Brain microvascular endothelial cell (primary cell): ENCODE measurements at regions not wholly inside any gene's neighbourhood (a gene's known extent, or its start where the extent isn't known, plus 50 kb on each side); places are given as distances from the start of the nearest gene placed in this dataset.

ENCODE experiments used
- DNase-seq: peaks from one replicate; pipeline ENCODE4 v3.0.0-alpha.2; 2020
- H3K27ac ChIP-seq: fragments of 250-450 bp; sonication (Bioruptor Pico); 2 replicates; pipeline ENCODE4 v1.5.1; 2020; ENCODE audit warnings: mild to moderate bottlenecking, moderate library complexity
- H3K27me3 ChIP-seq: fragments of 250-450 bp; sonication (Bioruptor Pico); replicated peaks from 2 replicates; pipeline ENCODE4 v1.5.1; 2020; ENCODE audit warnings: mild to moderate bottlenecking
- H3K36me3 ChIP-seq: fragments of 250-450 bp; sonication (Bioruptor Pico); replicated peaks from 2 replicates; pipeline ENCODE4 v1.5.1; 2020; ENCODE audit warnings: mild to moderate bottlenecking
- H3K4me3 ChIP-seq: 2 replicates; pipeline ENCODE4 v1.5.1; 2011; ENCODE audit warnings: low read depth, mild to moderate bottlenecking, control low read depth, low read length, moderate library complexity
- CTCF ChIP-seq: IDR thresholded peaks from 2 replicates; pipeline ENCODE4 v1.5.1; 2011; ENCODE audit warnings: low read depth, mild to moderate bottlenecking, moderate library complexity, low read length, control low read depth, inconsistent platforms; ENCODE audit errors: missing control alignments
- in situ Hi-C: cut with HindIII; loops from 2 replicates; pipeline ENCODE4 v1.10.0; 2017; ENCODE audit warnings: low sequenced_read_pairs, low pct_ligation_motif_present

- TF ChIP-seq CTCF: no peak
These were observed 221.2 kb upstream of the CLINT1 start for GRCh38 chr5:158080112-158080511.

GRCh38 chr5:158079097-158079496 is 220.2 kb upstream of the CLINT1 start:
- in situ Hi-C loops: no loop called here
- no peak overlapping the region for H3K27ac ChIP-seq
- H3K27me3 ChIP-seq: no peaks in the 10 kb centered on the region
- no peaks in the 10 kb centered on the region for H3K36me3 ChIP-seq
- no peak for TF ChIP-seq CTCF
- no peak for DNase-seq
- no peak overlapping the region for H3K4me3 ChIP-seq

More at GRCh38 chr5:158080112-158080511, 221.2 kb upstream of the CLINT1 start:
- in situ Hi-C loops: no loop called here
- no peak overlapping the region for H3K4me3 ChIP-seq
- H3K36me3 ChIP-seq: no peaks in the 10 kb centered on the region
- DNase-seq: no peak
- H3K27ac ChIP-seq: no peak overlapping the region
- no peaks in the 10 kb centered on the region for H3K27me3 ChIP-seq

- in situ Hi-C loops: no loop called here
- DNase-seq: peak; percentile 90
- peak overlapping the region; percentile 82 for H3K27ac ChIP-seq
These were observed 216.2 kb upstream of the CLINT1 start for GRCh38 chr5:158074992-158075769.

GRCh38 chr5:158074597-158074991 is 215.6 kb upstream of the CLINT1 start:
- Histone ChIP-seq H3K27ac (peak overlapping the region; percentile 82), H3K36me3 (no peaks in the 10 kb centered on the region), H3K4me3 (no peak overlapping the region), H3K27me3 (no peaks in the 10 kb centered on the region)
- no peak for DNase-seq
- no peak for TF ChIP-seq CTCF
- in situ Hi-C loops: no loop called here

More at GRCh38 chr5:158074992-158075769, 216.2 kb upstream of the CLINT1 start:
- peak; percentile 91 for TF ChIP-seq CTCF
- Histone ChIP-seq H3K4me3 (peak overlapping the region; percentile 36), H3K27me3 (no peaks in the 10 kb centered on the region), H3K36me3 (no peaks in the 10 kb centered on the region)

- no peaks in the 10 kb centered on the region for H3K27me3 ChIP-seq
- no peak for TF ChIP-seq CTCF
- H3K27ac ChIP-seq: no peak overlapping the region
- no peak overlapping the region for H3K4me3 ChIP-seq
- in situ Hi-C loops: no loop called here
- no peaks in the 10 kb centered on the region for H3K36me3 ChIP-seq
- no peak for DNase-seq
These were observed 211.9 kb upstream of the CLINT1 start for GRCh38 chr5:158070859-158071258.

GRCh38 chr5:158069838-158070237 is 210.9 kb upstream of the CLINT1 start:
- no peaks in the 10 kb centered on the region for H3K27me3 ChIP-seq
- H3K36me3 ChIP-seq: no peaks in the 10 kb centered on the region
- H3K27ac ChIP-seq: no peak overlapping the region
- no peak for DNase-seq
- no peak overlapping the region for H3K4me3 ChIP-seq
- in situ Hi-C loops: no loop called here
- no peak for TF ChIP-seq CTCF
